OCI-LY3 (cell line): ENCODE measurements at regions not wholly inside any gene's neighbourhood (a gene's known extent, or its start where the extent isn't known, plus 50 kb on each side); places are given as distances from the start of the nearest gene placed in this dataset.
"Not testable (repeated sequence)": the region's sequence is repeated elsewhere in the genome, so short reads cannot be mapped to it uniquely, and the experiment has no call there.

Experiments used
- EZH2phosphoT487 ChIP-seq: fragments of 200-600 bp; shearing (Covaris generic); IDR thresholded peaks from 2 replicates; pipeline ENCODE4 v1.6.1; 2018; ENCODE audit warnings: antibody characterized with exemption, mixed run types, low read depth
- TF ChIP-seq, protein P1 (sequence below): fragments of 200-600, 300-600 bp; sonication (generic); IDR thresholded peaks from 2 replicates; pipeline ENCODE4 v1.5.1; 2014; ENCODE audit warnings: antibody characterized with exemption, low read length, low read depth

DNA sequence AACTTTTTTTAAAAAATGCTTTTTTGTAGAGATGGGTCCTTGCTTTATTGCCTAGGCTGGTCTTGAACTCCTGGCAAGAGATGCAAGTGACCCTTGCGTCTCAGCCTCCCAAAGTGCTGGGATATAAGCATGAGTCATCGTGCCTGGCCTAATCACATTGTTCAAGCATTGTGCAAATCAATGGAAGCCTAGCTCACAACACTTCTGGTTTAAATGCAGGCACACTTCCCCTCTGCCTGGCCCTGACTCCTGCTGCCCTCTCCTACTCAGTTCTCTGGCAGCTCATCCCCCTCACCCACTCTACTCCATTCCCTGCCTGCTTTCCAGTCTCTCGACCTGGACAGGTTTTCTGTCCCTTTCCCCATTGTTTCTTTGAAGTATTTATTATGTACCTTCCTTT, 288.1 kb upstream of the PLGLB1 start:
- TF ChIP-seq, protein P1, sequence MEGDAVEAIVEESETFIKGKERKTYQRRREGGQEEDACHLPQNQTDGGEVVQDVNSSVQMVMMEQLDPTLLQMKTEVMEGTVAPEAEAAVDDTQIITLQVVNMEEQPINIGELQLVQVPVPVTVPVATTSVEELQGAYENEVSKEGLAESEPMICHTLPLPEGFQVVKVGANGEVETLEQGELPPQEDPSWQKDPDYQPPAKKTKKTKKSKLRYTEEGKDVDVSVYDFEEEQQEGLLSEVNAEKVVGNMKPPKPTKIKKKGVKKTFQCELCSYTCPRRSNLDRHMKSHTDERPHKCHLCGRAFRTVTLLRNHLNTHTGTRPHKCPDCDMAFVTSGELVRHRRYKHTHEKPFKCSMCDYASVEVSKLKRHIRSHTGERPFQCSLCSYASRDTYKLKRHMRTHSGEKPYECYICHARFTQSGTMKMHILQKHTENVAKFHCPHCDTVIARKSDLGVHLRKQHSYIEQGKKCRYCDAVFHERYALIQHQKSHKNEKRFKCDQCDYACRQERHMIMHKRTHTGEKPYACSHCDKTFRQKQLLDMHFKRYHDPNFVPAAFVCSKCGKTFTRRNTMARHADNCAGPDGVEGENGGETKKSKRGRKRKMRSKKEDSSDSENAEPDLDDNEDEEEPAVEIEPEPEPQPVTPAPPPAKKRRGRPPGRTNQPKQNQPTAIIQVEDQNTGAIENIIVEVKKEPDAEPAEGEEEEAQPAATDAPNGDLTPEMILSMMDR = not testable (repeated sequence)
- TF ChIP-seq EZH2phosphoT487 = not testable (repeated sequence)
